OCI-LY7 (cell line): ENCODE measurements at regions not wholly inside any gene's neighbourhood (a gene's known extent, or its start where the extent isn't known, plus 50 kb on each side); places are given as distances from the start of the nearest gene placed in this dataset.

Source experiments
- EZH2phosphoT487 ChIP-seq: fragments of 200-600 bp; sonication (generic); IDR thresholded peaks from 2 replicates; pipeline ENCODE4 v1.6.1; 2018; ENCODE audit warnings: low read depth, borderline replicate concordance, mild to moderate bottlenecking, mixed run types, antibody characterized with exemption, low read length, moderate library complexity, mixed read lengths
- TF ChIP-seq, protein P1 (sequence below): fragments of 200-600 bp; sonication (generic); conservative IDR thresholded peaks from 2 replicates; pipeline ENCODE4 v1.5.1; 2014; ENCODE audit warnings: mild to moderate bottlenecking, antibody characterized with exemption, low read length, moderate library complexity, mixed read lengths

DNA sequence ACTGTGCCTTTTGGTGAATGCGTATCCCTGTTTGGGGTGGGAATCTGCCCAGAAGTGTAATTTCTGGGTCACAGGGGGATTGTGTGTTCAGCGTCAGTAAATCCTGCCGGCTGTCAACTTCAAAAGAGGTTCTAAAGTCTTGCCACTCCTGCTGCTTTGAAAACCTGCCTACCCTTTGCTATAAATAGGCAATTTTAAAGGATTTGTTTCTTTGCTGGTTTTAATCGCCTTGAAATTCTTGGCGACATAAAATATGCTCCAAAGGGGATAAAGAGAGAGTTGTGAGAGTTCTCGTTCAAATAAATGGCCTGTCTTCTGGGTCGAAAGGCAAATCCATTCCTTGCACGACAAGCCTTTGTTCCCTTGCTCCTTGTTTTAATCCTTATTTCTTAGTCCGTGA, 143.4 kb downstream of the IRF8 start:
- TF ChIP-seq, protein P1, sequence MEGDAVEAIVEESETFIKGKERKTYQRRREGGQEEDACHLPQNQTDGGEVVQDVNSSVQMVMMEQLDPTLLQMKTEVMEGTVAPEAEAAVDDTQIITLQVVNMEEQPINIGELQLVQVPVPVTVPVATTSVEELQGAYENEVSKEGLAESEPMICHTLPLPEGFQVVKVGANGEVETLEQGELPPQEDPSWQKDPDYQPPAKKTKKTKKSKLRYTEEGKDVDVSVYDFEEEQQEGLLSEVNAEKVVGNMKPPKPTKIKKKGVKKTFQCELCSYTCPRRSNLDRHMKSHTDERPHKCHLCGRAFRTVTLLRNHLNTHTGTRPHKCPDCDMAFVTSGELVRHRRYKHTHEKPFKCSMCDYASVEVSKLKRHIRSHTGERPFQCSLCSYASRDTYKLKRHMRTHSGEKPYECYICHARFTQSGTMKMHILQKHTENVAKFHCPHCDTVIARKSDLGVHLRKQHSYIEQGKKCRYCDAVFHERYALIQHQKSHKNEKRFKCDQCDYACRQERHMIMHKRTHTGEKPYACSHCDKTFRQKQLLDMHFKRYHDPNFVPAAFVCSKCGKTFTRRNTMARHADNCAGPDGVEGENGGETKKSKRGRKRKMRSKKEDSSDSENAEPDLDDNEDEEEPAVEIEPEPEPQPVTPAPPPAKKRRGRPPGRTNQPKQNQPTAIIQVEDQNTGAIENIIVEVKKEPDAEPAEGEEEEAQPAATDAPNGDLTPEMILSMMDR: no peak
- TF ChIP-seq EZH2phosphoT487: no peak
